Lung (tissue), 11 donors: ENCODE measurements at regions not wholly inside any gene's neighbourhood (a gene's known extent, or its start where the extent isn't known, plus 50 kb on each side); places are given as distances from the start of the nearest gene placed in this dataset.

Experiments
- ATAC-seq: fragments of 200-7000 bp; cut with Tn5 transposase; one replicate; pipeline ENCODE4 v1.9.1; 2020; ENCODE audit warnings: moderate number of reproducible peaks; ENCODE audit not compliant: insufficient read depth, low FRiP score
- DNase-seq, 3 donors: peaks; one replicate each; pipeline ENCODE4 v3.0.0-alpha.2; 2013 to 2017
- H3K27ac ChIP-seq, 2 donors: one replicate each; pipeline ENCODE4 v1.5.1; 2013; ENCODE audit warnings: mild to moderate bottlenecking in 2 of 2, moderate library complexity in 2 of 2, control low read depth in 1 of 2, inconsistent platforms in 1 of 2, low read depth in 1 of 2, low read length in 1 of 2
- H3K27me3 ChIP-seq, 3 donors: one replicate each; pipeline ENCODE4 v1.5.1; 2013; ENCODE audit warnings: low read length in 2 of 3; ENCODE audit not compliant: control insufficient read depth in 3 of 3, insufficient read depth in 3 of 3
- H3K36me3 ChIP-seq, 4 donors: one replicate each; pipeline ENCODE4 v1.5.1; 2013; ENCODE audit warnings: low read length in 4 of 4, mild to moderate bottlenecking in 1 of 4, moderate library complexity in 1 of 4; ENCODE audit not compliant: control insufficient read depth in 4 of 4, insufficient read depth in 4 of 4
- H3K4me1 ChIP-seq, 5 donors: one replicate each; pipeline ENCODE4 v1.5.1; 2013; ENCODE audit warnings: low read length in 5 of 5, mild to moderate bottlenecking in 2 of 5, moderate library complexity in 1 of 5; ENCODE audit not compliant: control insufficient read depth in 5 of 5, insufficient read depth in 5 of 5
- H3K4me3 ChIP-seq: one replicate; pipeline ENCODE4 v1.5.1; 2013; ENCODE audit warnings: mild to moderate bottlenecking, control low read depth, moderate library complexity
- H3K9ac ChIP-seq, 2 donors: one replicate each; pipeline ENCODE4 v1.5.1; 2013; ENCODE audit warnings: low read length in 2 of 2, control low read depth in 1 of 2; ENCODE audit not compliant: insufficient read depth in 1 of 2
- H3K9me3 ChIP-seq, 4 donors: one replicate each; pipeline ENCODE4 v1.5.1; 2013; ENCODE audit warnings: low read length in 3 of 4, mild to moderate bottlenecking in 1 of 4, moderate library complexity in 1 of 4; ENCODE audit not compliant: control insufficient read depth in 4 of 4, insufficient read depth in 3 of 4
- CTCF ChIP-seq: IDR thresholded peaks from 2 replicates; pipeline ENCODE4 v1.5.1; 2012; ENCODE audit warnings: mild to moderate bottlenecking; ENCODE audit errors: control extremely low read depth, extremely low read depth
- WGBS, 2 donors: extraction: QIAGEN DNeasy Blood & Tissue Kit; methylation state at CpG; one replicate each; pipeline ENCODE4 v1.1.7; 2013; 5-methylcytosine and 5-hydroxymethylcytosine counted together
- donor health status: control.
- donor health status: control.
- donor health status: Bipolar disorder and iron deficiency.
- donor health status: healthy.
- donor health status: DM: yes; HTN: yes; CAD: no.

GRCh38 chr17:72024457-72024856, 96.4 kb upstream of the SOX9 start:
- Histone ChIP-seq H3K9me3 (no peaks in the 10 kb centered on the region), H3K4me3 (no peak overlapping the region), H3K27ac (no peak overlapping the region), H3K9ac (no peak overlapping the region), H3K36me3 (no peaks in the 10 kb centered on the region), H3K27me3 (no peaks in the 10 kb centered on the region), H3K4me1 (peaks cover 0 to 27% (median 0%) of the 10 kb centered on the region in 5 donors)
- ATAC-seq (no peak), DNase-seq (peak in 1 of 3 donors; percentile 18)
- no peak for TF ChIP-seq CTCF

- H3K36me3 ChIP-seq = no peaks in the 10 kb centered on the region
- ATAC-seq (no peak), DNase-seq (no peak)
- TF ChIP-seq CTCF = no peak
- H3K9me3 ChIP-seq = no peaks in the 10 kb centered on the region
- no peak overlapping the region for H3K4me3 ChIP-seq
- H3K4me1 ChIP-seq = peaks cover 0 to 33% (median 0%) of the 10 kb centered on the region in 5 donors
- no peak overlapping the region for H3K9ac ChIP-seq
- no peak overlapping the region for H3K27ac ChIP-seq
- no peaks in the 10 kb centered on the region for H3K27me3 ChIP-seq
- 39 to 46% methylated on average over 5 of the region's 5 CpGs for WGBS, 2 donors
These were observed 95.7 kb upstream of the SOX9 start for GRCh38 chr17:72025113-72025512.

- Histone ChIP-seq H3K36me3 (no peaks in the 10 kb centered on the region), H3K27me3 (no peaks in the 10 kb centered on the region), H3K9ac (peak overlapping the region; percentile 30 to 89), H3K4me1 (peaks cover 0 to 34% (median 3%) of the 10 kb centered on the region in 5 donors), H3K4me3 (peak overlapping the region; percentile 8), H3K9me3 (no peaks in the 10 kb centered on the region), H3K27ac (no peak overlapping the region)
- TF ChIP-seq CTCF = no peak
- no peak for ATAC-seq
- 3 to 7% methylated on average over 19 to 22 of the region's 22 CpGs for WGBS, 2 donors
- peak; percentile 79 to 90 (median 85) for DNase-seq
These were observed 90.5 kb upstream of the SOX9 start for GRCh38 chr17:72030067-72030899.
